Gastrocnemius medialis (tissue), 4 donors: ENCODE measurements at regions not wholly inside any gene's neighbourhood (a gene's known extent, or its start where the extent isn't known, plus 50 kb on each side); places are given as distances from the start of the nearest gene placed in this dataset.

Source experiments
- POLR2A ChIP-seq, 2 donors: fragments of 450-650 bp; IDR thresholded peaks; one replicate each; pipeline ENCODE4 v1.6.1; 2017; ENCODE audit warnings: antibody characterized with exemption in 2 of 2, mild to moderate bottlenecking in 2 of 2, moderate library complexity in 2 of 2
- TF ChIP-seq, protein P1 (sequence below), 5 experiments: fragments of 450-650 bp in 3 of 5; fragments of 200-600 bp in 2 of 5; sonication (generic) in 2 of 5; IDR thresholded peaks in 4 of 5; conservative IDR thresholded peaks in 1 of 5; 1 replicate in 4 of 5; 2 replicates in 1 of 5; pipeline ENCODE4 v1.5.1; 2016 to 2019; ENCODE audit warnings: antibody characterized with exemption in 5 of 5, mild to moderate bottlenecking in 3 of 5, moderate library complexity in 3 of 5

DNA sequence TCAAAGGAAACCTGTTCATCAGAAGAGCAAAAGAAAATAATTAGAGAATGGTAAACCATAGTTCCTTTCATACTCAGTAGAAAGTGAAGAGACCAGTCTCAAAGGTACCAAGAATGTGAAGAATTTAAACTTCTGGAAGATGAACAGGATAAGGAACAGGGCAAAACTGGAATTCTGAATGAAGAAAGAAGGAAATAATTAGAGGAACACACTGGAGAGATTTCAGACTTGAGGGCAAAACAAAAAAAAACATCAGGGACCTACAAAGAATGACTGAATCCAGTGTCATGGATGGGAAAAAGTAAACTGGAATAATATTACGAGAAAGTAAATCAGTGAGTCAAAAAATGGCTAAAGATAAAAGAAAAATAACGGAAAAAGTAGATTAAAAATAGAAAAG lies 245.6 kb upstream of the NEIL3 start:
- TF ChIP-seq, protein P1, sequence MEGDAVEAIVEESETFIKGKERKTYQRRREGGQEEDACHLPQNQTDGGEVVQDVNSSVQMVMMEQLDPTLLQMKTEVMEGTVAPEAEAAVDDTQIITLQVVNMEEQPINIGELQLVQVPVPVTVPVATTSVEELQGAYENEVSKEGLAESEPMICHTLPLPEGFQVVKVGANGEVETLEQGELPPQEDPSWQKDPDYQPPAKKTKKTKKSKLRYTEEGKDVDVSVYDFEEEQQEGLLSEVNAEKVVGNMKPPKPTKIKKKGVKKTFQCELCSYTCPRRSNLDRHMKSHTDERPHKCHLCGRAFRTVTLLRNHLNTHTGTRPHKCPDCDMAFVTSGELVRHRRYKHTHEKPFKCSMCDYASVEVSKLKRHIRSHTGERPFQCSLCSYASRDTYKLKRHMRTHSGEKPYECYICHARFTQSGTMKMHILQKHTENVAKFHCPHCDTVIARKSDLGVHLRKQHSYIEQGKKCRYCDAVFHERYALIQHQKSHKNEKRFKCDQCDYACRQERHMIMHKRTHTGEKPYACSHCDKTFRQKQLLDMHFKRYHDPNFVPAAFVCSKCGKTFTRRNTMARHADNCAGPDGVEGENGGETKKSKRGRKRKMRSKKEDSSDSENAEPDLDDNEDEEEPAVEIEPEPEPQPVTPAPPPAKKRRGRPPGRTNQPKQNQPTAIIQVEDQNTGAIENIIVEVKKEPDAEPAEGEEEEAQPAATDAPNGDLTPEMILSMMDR (IDR thresholded peaks at IDR 0.05 in 4 of 5, conservative IDR thresholded peaks at IDR 0.05 in 1 of 5) = no peak
- no peak for TF ChIP-seq POLR2A (IDR thresholded peaks at IDR 0.05)
